GM19099 (cell line): ENCODE measurements at regions not wholly inside any gene's neighbourhood (a gene's known extent, or its start where the extent isn't known, plus 50 kb on each side); places are given as distances from the start of the nearest gene placed in this dataset.

Source experiments
- POLR2A ChIP-seq: IDR thresholded peaks from 3 replicates; pipeline ENCODE4 v1.6.1; 2011; ENCODE audit warnings: low read depth; ENCODE audit not compliant: insufficient read length; ENCODE audit errors: extremely low read depth

GRCh38 chr13:80618781-80619180, 277.9 kb upstream of the SPRY2 start:
- no peak for TF ChIP-seq POLR2A

- no peak for TF ChIP-seq POLR2A
Measured at GRCh38 chr13:80612804-80613203, 271.9 kb upstream of the SPRY2 start.

DNA sequence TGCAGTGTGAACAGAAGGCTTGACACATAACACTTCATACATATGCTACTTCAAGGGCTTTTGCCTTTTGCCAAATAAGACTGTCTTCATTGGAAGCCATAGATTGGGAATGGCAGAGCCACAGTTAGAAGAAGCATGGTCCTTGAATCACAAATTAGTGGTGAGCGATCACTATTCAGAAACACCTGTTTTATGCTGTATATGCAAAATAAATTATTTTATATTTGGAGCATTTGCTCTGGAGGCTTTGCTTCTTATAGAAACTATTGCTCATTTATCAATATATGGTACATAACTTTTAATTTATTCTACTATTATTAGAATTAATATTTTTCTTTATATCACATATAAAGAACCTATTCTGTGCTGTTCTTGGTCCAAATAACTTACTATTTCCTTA, 270.4 kb upstream of the SPRY2 start:
- TF ChIP-seq POLR2A, result no peak

- no peak for TF ChIP-seq POLR2A
Measured at GRCh38 chr13:80605716-80606115, 264.8 kb upstream of the SPRY2 start.

DNA sequence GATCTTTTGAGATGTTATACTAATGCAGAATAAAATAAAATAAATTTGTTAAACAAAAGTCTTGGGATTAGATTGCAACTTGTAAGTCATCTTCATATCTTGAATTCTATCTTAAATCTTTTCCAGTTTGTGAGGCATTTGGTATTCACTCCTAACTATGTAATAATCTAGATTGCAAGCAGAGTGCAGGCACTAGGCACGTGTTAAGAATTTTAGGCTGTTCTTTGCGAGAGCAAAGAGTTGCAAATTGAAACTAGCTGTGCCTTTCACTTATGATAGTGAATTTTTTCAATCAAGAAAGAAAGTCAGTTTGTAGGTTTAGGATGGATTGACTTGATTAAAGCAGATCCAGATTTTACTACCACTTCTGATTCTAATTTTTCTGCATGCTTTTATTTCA, 264.1 kb upstream of the SPRY2 start:
- no peak for TF ChIP-seq POLR2A

DNA sequence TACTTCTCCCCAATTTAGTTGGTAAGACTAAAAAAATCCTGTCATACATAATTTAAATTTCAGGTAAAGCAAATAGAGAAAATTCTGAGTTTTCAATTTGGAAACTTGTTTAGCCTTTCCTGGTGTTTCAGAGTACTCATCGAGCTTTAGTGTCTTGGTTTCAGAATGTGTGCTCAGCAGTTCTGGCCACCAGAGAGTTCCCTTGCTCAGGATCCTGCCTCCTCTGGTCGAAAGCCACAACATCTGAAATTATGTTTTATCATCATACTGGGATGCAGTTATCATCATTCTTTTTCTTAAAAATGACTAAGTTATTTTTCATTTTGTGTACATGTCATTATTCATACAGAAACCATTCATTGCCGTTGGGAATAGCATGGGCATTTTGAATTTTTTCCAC, 263.2 kb upstream of the SPRY2 start:
- no peak for TF ChIP-seq POLR2A

DNA sequence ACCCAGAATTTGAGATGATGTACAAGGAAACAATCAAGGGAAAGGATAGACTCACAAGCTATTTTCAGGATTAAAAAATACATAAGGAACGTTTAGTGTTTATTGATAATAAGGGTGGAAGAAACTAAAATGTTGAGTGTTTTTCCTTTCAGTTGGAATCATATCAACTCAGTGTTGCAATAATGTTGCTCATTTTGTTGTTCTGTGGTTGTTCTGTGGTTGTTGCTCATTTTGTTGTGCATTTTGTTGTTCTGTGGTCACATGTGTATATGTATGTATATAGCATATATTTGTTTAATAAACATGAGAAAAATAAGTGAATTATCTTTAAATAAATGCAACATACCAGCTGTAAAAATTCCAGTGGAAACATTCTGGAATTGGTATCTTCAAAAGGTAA, 262.4 kb upstream of the SPRY2 start:
- no peak for TF ChIP-seq POLR2A

DNA sequence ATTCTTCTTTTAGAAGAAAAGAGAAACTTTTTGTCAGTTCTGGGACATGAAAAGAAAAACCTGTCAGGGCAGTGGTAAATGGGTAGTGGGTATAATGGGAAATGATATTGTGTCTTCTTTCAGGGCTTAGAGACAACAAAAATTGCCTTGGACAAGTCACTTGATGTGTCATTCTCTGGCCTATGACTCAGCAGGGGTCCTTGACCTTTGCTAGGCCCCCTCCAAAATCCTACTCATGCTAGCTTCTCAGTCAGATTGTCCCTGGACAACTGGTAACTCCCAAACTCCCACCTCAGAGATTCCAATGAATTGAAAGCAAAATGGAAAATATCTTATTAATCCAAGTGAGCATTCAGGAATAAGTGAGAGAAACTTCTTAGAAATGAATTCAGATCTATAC, 258.8 kb upstream of the SPRY2 start:
- no peak for TF ChIP-seq POLR2A

DNA sequence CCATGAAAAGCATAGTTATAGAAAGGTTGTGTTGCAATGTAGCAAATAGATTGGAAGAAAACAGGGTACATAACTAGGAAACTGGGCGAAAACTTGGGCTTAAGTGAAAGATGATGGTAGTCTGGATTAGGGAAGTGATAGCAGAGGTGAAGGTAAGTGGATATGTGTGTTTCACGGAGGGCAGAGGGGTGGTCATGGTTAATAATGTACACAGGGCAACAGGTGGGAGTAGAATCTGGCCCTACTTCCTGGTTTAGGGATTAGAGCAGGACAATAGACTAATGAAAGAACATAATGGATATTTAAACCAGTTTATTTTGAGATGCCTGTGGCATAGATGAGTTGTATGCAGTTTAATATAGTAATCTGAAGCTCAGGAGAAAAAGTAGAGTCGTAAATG, 257.3 kb upstream of the SPRY2 start:
- TF ChIP-seq POLR2A, result no peak

DNA sequence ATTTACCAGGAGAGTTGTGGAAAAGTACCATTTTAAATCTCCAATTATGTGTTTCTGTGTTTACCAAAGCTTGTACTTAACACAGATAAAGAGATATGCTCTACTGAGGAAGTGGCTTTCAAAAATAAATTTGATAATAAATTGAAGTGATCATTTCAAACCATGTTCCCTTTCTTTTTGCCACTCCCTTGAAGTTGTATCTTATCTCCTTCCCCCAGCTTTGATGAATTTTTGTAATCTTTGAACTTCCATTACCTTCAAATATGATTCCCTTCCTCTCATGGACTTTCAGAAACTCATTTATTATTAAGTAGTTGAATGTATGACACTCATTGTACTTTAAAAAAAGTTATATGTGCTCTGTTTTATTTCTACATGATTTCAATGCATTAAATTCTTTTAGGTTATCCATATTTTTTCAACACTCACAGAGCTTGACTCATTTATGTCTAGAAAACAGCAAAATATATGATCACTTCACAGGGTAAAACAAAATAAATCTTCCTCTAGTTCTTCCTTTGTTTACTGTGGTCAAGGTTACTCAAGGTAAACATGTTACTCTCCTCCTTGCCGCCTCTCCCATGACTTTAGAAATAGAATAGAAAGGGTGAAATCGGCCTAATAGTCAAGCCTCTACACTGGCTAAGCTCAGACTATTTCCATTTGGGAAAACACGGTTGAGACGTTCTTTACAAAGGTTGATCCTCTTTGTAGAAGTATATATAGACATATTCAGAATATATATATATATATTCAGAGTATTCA, 251.2 kb upstream of the SPRY2 start:
- TF ChIP-seq POLR2A, result no peak

- no peak for TF ChIP-seq POLR2A
Measured at GRCh38 chr13:80590551-80590950, 249.6 kb upstream of the SPRY2 start.

DNA sequence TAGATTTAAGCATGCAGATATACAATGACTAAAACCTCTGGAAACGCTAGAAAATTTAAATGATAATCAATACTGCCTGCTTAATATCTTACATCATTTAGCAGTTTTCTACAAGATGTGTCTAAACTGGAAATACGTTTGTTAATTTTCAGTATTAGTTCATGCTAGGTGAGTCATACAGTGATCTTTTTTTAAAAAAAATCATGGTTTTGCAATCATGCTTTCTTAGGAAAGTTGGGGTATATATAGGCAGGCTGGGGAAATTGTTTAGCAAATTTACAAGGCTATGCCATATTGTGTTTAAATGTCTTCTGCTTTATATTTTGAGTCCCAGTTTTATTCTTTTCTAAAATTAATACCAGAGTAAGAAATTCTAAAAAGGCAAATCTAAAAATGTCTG, 245.4 kb upstream of the SPRY2 start:
- no peak for TF ChIP-seq POLR2A

- TF ChIP-seq POLR2A, result no peak
Measured at GRCh38 chr13:80585531-80585930, 244.6 kb upstream of the SPRY2 start.

GRCh38 chr13:80584785-80585184, 243.9 kb upstream of the SPRY2 start:
- no peak for TF ChIP-seq POLR2A

GRCh38 chr13:80584306-80584705, 243.4 kb upstream of the SPRY2 start:
- no peak for TF ChIP-seq POLR2A

DNA sequence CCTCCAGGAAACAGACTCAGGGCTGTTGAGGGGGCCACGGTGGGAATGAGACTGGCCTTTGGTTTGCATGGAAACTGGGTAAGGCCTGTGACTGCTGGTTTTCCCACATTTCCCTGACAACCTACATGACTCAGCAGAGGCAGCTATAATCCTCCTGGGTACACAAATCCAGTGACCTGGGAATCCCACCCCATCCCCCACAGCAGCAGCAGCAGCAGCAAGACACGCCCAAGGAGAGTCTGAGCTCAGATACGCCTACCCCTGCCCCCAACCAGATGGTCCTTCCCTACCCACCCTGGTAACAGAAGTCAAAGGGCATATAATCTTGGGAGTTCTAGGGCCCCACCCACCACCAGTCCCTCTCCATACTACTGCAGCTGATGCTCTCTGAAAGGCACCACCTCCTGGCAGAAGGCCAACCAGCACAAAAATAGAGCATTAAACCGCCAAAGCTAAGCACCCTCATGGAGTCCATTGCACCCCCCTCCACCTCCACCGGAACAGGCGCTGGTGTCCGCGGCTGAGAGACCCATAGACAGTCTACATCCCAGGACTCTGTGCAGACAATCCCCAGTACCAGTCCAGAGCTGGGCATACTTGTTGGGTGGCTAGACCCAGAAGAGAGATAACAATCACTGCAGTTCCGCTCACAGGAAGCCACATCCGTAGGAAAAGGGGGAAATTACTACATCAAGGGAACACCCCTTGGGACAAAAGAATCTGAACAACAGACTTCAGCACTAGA, 237.2 kb upstream of the SPRY2 start:
- TF ChIP-seq POLR2A, result no peak
